Aorta (tissue), 5 donors: ENCODE measurements at regions not wholly inside any gene's neighbourhood (a gene's known extent, or its start where the extent isn't known, plus 50 kb on each side); places are given as distances from the start of the nearest gene placed in this dataset.

Experiments used
- ATAC-seq: fragments of 200-7000 bp; cut with Tn5 transposase; one replicate; pipeline ENCODE4 v1.9.1; 2022; ENCODE audit warnings: moderate library complexity; ENCODE audit not compliant: low FRiP score
- DNase-seq, 2 donors: peaks; one replicate each; pipeline ENCODE4 v3.0.0-alpha.2; 2020
- H3K27ac ChIP-seq, 2 donors: one replicate each; pipeline ENCODE4 v1.5.1; 2013; ENCODE audit warnings: low read length in 2 of 2, mild to moderate bottlenecking in 2 of 2, moderate library complexity in 2 of 2, control low read depth in 1 of 2, inconsistent platforms in 1 of 2, low read depth in 1 of 2
- H3K27me3 ChIP-seq, 2 donors: one replicate each; pipeline ENCODE4 v1.6.1; 2013; ENCODE audit warnings: control low read depth in 1 of 2, low read length in 1 of 2, mild to moderate bottlenecking in 1 of 2, moderate library complexity in 1 of 2; ENCODE audit not compliant: insufficient read depth in 2 of 2, control insufficient read depth in 1 of 2
- H3K36me3 ChIP-seq, 2 donors: one replicate each; pipeline ENCODE4 v1.6.1; 2013; ENCODE audit warnings: control low read depth in 1 of 2, low read length in 1 of 2, mild to moderate bottlenecking in 1 of 2; ENCODE audit not compliant: insufficient read depth in 2 of 2, control insufficient read depth in 1 of 2
- H3K4me1 ChIP-seq, 2 donors: one replicate each; pipeline ENCODE4 v1.6.1; 2013; ENCODE audit warnings: low read length in 2 of 2, control low read depth in 1 of 2, mild to moderate bottlenecking in 1 of 2, moderate library complexity in 1 of 2; ENCODE audit not compliant: insufficient read depth in 2 of 2, control insufficient read depth in 1 of 2
- H3K4me3 ChIP-seq, 2 donors: one replicate each; pipeline ENCODE4 v1.5.1; 2013; ENCODE audit warnings: low read length in 2 of 2, control low read depth in 1 of 2, mild to moderate bottlenecking in 1 of 2
- H3K9me3 ChIP-seq: one replicate; pipeline ENCODE4 v1.6.1; 2013; ENCODE audit warnings: mild to moderate bottlenecking, low read length; ENCODE audit not compliant: control insufficient read depth
- WGBS, 2 donors: extraction: QIAGEN DNeasy Blood & Tissue Kit; methylation state at CpG; one replicate each; pipeline ENCODE4 v1.1.7; 2013; 5-methylcytosine and 5-hydroxymethylcytosine counted together
- intact Hi-C, 2 donors: fragments of 100-400 bp; cut with DNase I; formaldehyde crosslinking; loops; one replicate each; pipeline versions ENCODE4 v1.14.2 to v1.15.0; 2022
- donor health status: healthy with polysubstance abuse.
- donor health status: Bipolar disorder and iron deficiency.
- donor health status: DM: no; HTN: no; CAD: no.
- donor health status: DM: no; HTN: no; CAD: no.
- donor health status: DM: yes; HTN: yes; CAD: no.

DNA sequence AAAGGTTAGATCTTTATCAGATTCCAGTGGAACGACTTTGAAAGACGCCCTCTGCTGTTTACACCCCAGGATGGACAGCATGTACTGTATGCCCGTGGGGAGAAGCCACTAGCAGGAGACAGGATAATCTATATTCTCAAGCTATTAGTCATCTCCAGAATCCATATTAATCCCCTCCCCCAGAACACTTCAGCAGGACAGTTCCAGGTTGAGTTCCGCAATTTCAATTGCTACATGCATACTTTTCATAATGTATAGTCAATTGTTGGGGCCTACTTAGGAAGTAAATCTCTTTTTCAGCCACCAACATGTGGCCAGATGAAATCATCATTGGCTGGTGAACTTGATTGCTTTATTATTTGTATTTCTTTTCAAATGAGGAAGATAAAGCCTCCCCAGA lies 313.1 kb upstream of the SMIM30 start:
- intact Hi-C loops, result no loop called here
- H3K4me3 ChIP-seq, result no peak overlapping the region
- ATAC-seq (no peak), DNase-seq (no peak)
- H3K27me3 ChIP-seq, result no peaks in the 10 kb centered on the region
- no peaks in the 10 kb centered on the region for H3K36me3 ChIP-seq
- H3K27ac ChIP-seq, result no peak overlapping the region
- 77 to 78% methylated on average over 4 of the region's 4 CpGs for WGBS, 2 donors
- H3K4me1 ChIP-seq, result no peaks in the 10 kb centered on the region
- no peaks in the 10 kb centered on the region for H3K9me3 ChIP-seq

DNA sequence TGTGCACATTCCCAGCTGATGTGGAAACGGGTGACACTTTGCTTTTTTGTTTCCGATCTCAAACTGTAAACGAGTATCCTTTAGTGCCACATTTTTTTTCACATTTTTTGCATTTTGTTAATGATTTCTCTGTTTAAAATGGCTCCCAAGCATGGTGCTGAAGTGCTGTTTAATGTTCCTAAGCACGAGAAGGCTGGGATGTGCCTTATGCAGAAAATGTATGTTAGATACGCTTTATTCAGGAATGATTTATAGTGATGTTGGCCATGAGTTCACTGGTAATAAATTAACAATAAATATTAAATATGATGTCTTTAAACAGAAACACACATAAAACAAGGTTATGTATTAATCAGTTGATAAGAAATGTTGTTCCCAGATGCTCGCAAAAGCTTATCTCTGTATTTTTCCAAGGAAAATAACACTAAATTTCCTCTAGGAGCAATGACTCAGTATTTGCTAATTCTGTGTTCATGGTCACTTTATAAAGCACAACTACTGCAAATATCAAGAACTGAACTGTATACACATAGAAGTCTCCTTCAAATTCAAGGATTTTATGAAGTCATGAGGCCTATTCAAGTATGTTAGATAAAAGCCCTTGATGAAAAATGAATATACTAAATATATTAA lies 305.9 kb upstream of the SMIM30 start:
- Histone ChIP-seq H3K4me1 (no peaks in the 10 kb centered on the region), H3K4me3 (no peak overlapping the region), H3K27me3 (no peaks in the 10 kb centered on the region), H3K9me3 (no peaks in the 10 kb centered on the region), H3K36me3 (no peaks in the 10 kb centered on the region), H3K27ac (no peak overlapping the region)
- intact Hi-C loops, result loop anchor here (5.0 to 10.0 kb wide), 4 partner anchors 267 to 1680 kb away; no protein-coding TSS in a partner anchor
- ATAC-seq (no peak), DNase-seq (no peak)
- WGBS, 2 donors, result 52 to 60% methylated on average over 6 of the region's 6 CpGs

DNA sequence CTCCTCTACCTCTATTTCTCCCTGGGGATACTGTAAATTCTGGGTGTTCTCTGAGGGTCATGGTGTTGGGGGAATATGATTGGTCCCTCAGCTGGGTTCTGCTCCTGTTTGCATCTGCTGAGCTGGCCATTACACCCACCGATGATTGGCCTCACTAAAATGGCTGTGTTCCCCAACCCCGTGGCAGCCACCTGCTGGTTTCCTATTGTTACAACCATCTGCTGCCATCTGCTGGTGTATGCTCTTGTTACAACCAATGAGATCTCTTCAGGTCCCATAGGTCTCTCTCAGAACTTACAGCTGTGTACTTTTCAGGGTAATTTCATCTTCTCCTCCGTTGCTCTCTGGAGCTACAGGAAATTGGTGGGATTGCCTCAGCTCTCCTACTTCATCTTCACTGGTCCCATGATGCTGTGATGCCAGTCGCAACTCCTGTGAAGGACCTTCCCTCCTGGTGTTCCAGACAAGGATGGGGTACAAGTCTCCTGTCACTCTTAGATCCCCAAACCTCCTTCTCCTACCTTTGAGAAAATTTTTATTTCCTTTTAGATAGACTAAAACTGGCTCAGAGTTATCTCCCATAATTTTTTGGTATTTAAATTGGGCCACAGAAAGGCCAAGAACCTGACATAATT lies 303.5 kb upstream of the SMIM30 start:
- peak; percentile 89 for ATAC-seq
- H3K36me3 ChIP-seq, result no peaks in the 10 kb centered on the region
- intact Hi-C loops, result loop anchor here (2.0 to 10.0 kb wide), 5 partner anchors 263 to 1677 kb away; no protein-coding TSS in a partner anchor
- no peaks in the 10 kb centered on the region for H3K4me1 ChIP-seq
- H3K4me3 ChIP-seq, result no peak overlapping the region
- 31 to 33% methylated on average over 4 of the region's 4 CpGs for WGBS, 2 donors
- no peaks in the 10 kb centered on the region for H3K27me3 ChIP-seq
- H3K9me3 ChIP-seq, result no peaks in the 10 kb centered on the region
- no peak overlapping the region for H3K27ac ChIP-seq
- DNase-seq, result peak; percentile 80 to 86

DNA sequence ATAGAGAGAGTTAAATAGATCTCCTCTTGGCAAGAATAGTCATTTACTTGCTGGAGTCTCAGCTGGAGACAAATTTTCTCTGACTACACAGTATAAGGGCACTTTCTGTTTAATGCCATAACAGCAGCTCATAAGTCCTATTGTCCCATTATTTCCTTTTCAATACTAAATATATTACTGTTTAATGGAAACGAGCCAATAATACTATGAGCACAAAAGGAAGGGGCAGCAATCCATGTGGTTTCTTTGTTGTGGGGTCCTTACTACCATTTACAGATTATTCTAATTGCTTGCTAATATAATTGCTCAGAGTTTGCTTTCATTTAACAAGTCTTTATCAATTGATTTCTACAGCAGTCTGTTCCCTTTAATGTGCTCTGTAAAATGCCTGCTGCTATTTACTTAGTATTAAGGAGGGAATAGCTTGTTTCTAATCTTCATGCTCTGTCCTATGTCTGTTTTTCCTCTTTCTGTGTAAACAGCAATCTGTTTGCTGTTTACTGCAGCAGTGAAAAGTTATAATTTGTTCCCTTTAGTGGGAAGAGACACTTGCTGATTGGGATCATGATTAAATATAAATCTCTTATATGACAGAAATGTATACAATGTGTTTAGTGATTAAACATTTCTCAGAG lies 296.2 kb upstream of the SMIM30 start:
- WGBS, 2 donors, result 65 to 72% methylated on average over 1 of the region's 1 CpG
- no peak overlapping the region for H3K4me3 ChIP-seq
- H3K27ac ChIP-seq, result no peak overlapping the region
- intact Hi-C loops, result no loop called here
- no peaks in the 10 kb centered on the region for H3K36me3 ChIP-seq
- no peaks in the 10 kb centered on the region for H3K4me1 ChIP-seq
- H3K9me3 ChIP-seq, result no peaks in the 10 kb centered on the region
- no peak for ATAC-seq
- DNase-seq, result no peak
- H3K27me3 ChIP-seq, result no peaks in the 10 kb centered on the region

DNA sequence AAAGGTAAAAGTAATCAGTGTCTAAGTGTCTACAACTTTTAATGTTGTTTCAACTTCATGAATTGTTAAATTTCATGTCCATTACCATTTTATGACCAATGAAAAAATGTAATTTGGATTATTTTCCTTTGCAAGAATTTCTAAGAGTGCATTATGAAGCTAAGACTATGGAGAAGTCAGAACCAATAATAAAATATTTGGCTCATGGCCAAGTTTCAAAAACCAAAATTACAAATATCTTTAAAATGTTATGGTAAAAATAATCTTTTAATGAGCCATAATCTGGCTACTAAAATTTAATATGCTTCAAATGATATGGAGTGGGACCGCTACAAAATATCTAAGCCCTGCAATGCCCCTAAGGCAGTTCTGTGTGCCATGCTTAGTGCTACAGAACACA lies 294.1 kb upstream of the SMIM30 start:
- Histone ChIP-seq H3K36me3 (no peaks in the 10 kb centered on the region), H3K27ac (no peak overlapping the region), H3K27me3 (no peaks in the 10 kb centered on the region), H3K4me3 (no peak overlapping the region), H3K9me3 (no peaks in the 10 kb centered on the region), H3K4me1 (no peaks in the 10 kb centered on the region)
- 94 to 97% methylated on average over 1 of the region's 1 CpG for WGBS, 2 donors
- ATAC-seq (no peak), DNase-seq (no peak)
- intact Hi-C loops, result no loop called here

DNA sequence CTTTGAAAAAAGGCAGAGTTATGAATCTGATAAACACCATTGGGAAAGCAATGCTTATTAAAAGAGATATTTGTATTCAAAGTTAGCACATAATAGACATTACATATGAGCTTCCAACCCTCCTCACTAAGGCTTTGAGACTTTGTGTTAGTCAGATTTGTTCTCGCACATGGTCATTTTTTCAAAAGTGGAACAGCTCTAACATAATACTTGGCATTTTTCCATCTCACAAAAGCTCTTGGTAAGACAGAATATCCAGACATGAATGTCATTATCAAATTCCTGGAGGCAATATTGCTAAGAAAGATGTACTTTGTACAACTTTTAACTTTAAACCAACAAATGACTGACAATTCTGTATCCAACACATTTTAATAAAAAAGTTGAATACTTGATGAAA lies 292.4 kb upstream of the SMIM30 start:
- H3K27me3 ChIP-seq, result no peaks in the 10 kb centered on the region
- no peak for ATAC-seq
- WGBS, 2 donors, result 92 to 95% methylated on average over 1 of the region's 1 CpG

DNA sequence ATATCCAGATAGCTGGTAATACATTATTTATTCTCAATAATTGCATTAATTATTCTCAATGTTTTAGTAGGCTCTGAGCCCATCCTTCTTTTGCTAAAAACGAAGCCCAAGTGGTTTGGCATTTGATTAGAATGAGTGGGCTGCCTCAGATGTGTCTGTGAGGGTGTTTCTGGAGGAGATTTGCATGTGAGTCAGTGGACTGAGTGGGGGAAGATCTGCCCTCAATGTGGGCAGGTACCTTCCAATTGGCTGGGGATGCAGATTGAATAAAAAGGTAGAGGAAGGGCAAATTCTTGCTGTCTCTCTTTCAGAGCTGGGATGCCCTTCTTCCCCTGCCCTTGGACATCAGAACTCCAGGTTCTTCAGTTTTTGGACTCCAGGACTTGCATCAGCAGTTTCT lies 290.6 kb upstream of the SMIM30 start:
- H3K4me3 ChIP-seq, result no peak overlapping the region
- intact Hi-C loops, result no loop called here
- ATAC-seq, result no peak
- 45 to 58% methylated on average over 1 of the region's 1 CpG for WGBS, 2 donors
- no peaks in the 10 kb centered on the region for H3K27me3 ChIP-seq
- H3K36me3 ChIP-seq, result no peaks in the 10 kb centered on the region
- no peaks in the 10 kb centered on the region for H3K4me1 ChIP-seq
- H3K9me3 ChIP-seq, result no peaks in the 10 kb centered on the region
- no peak for DNase-seq
- H3K27ac ChIP-seq, result no peak overlapping the region

More for the DNA sequence above, 292.4 kb upstream of the SMIM30 start:
- H3K9me3 ChIP-seq, result no peaks in the 10 kb centered on the region
- no peak overlapping the region for H3K27ac ChIP-seq
- no peaks in the 10 kb centered on the region for H3K36me3 ChIP-seq
- DNase-seq, result no peak
- intact Hi-C loops, result no loop called here
- H3K4me3 ChIP-seq, result no peak overlapping the region
- H3K4me1 ChIP-seq, result no peaks in the 10 kb centered on the region

DNA sequence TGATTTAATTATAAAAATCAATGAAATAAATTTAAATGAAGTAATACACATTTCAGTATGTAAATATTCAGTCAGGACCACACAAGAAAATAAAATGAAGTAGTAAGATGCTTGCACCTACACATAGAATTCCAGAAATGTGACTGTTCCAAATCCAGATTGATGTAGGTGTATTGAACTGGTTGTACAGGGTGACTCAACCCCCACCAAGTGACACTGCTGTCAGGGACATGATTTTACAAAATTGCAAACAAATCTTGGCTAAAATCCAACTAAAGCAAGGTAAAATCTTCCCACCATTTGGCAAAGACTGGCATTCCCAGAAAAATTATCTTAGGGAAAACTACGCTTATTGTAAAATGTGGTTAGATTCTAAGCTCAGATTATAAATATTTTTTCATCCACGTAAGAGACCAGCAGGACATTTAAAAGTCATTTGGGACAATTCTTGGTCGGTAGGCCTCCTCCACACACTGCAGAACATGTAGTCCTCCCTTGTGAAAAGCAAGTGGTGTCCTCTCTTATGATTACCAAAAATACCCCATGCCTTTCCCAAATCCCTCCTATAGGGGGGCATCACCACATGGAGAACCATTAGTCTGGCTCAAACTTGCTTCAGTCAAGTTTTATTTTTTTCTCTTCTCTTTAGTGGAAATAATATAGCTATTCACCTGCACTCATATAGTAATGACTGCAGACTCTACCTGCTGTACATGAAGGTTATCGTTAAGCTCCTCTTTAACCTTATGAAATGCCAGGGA lies 287.1 kb upstream of the SMIM30 start:
- Histone ChIP-seq H3K27me3 (no peaks in the 10 kb centered on the region), H3K9me3 (no peaks in the 10 kb centered on the region), H3K4me1 (no peaks in the 10 kb centered on the region), H3K36me3 (no peaks in the 10 kb centered on the region), H3K4me3 (no peak overlapping the region), H3K27ac (no peak overlapping the region)
- DNase-seq (no peak), ATAC-seq (no peak)
- WGBS, 2 donors, result 90 to 92% methylated on average over 4 of the region's 4 CpGs
- intact Hi-C loops, result no loop called here
